ENCODE measurements at regions not wholly inside any gene's neighbourhood (a gene's known extent, or its start where the extent isn't known, plus 50 kb on each side); places are given as distances from the start of the nearest gene placed in this dataset.

DNA sequence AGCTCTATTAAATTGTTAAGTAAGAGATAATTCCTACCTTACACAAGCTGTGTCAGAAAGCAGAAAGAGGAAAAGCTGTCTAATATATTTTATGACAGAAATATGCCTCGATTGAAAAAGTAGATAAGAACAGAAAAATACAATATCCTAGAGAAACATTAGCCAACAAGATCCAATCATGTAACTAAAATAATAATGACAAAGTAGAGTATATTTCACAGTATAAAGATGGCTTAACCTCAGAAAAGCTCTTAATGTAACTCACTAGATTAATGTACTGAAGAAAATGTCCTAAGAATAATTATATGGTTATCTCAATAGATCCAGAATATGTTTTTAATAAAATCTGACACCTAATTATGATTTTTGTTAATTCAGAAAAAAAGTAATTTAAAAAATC, 89.8 kb upstream of the HABP2 start:
- POLR2A ChIA-PET: no interaction called here
- no peak for TF ChIP-seq RXRA (IDR thresholded peaks at IDR 0.05; ENCODE audit: borderline replicate concordance, low read depth)
- TF ChIP-seq PBX3 (IDR thresholded peaks at IDR 0.05): peak; percentile 33; the same call in 1 of the 2 replicates

DNA sequence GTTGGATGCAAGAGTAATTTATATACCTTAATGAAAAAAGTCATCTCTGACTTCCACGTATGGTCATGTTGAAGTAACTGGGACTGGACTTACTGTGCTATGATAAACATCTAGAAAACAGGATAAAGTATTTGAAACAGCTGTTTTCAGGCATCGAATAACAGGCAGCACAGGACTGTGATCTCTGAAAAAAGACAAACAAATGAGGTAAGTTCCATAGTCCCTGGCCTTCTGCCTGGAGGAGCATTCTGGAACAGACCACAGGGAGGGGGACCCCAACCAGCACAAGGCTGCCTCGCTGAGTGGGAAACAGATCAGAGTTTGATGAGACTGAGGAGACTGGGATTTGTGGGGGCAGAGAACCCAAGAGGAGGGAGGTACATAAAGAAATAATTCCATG, 89.1 kb upstream of the HABP2 start:
- Histone ChIP-seq H3K27me3 (ENCODE audit: insufficient read depth) (no peaks in the 10 kb centered on the region), H4K20me1 (ENCODE audit: insufficient read depth) (no peaks in the 10 kb centered on the region), H3K9me3 (peaks cover 6% of the 10 kb centered on the region; the same call in 1 of the 2 replicates), H3K4me1 (ENCODE audit: control insufficient read depth in 1 of 2, insufficient read depth in 2 of 2, low read depth in 1 of 2, low read length in 1 of 2) (peaks cover 0 to 10% of the 10 kb centered on the region in 2 experiments; a peak in 3 of 4 replicates), H3K27ac (ENCODE audit: low read depth in 2 of 2, low read length in 1 of 2) (peak overlapping the region; percentile 32 to 62; a peak in 3 of 4 replicates), H3K4me2 (peak overlapping the region; percentile 50; the same call in 1 of the 2 replicates), H3K4me3 (ENCODE audit: low read depth in 2 of 2, low read length in 1 of 2) (no peak overlapping the region), H3K79me2 (ENCODE audit: insufficient read depth) (no peaks in the 10 kb centered on the region), H2AFZ (ENCODE audit: low read depth) (no peak overlapping the region), H3F3A (replicated peaks; ENCODE audit: insufficient read depth) (no peaks in the 10 kb centered on the region), H3K9me2 (no peaks in the 10 kb centered on the region), H3K36me3 (replicated peaks in 1 of 2; ENCODE audit: control insufficient read depth in 1 of 2, insufficient read depth in 2 of 2, low read length in 1 of 2) (no peaks in the 10 kb centered on the region), H3K9ac (no peak overlapping the region)
- ChIA-PET CTCF (interaction anchor here (0.6 to 2.8 kb wide), 2 partner anchors 9 to 1326 kb away, joined by 3 to 18 read pairs; no protein-coding TSS in a partner anchor), POLR2A (no interaction called here)
- TF ChIP-seq GATA2 (CRISPR knock-in tag; IDR thresholded peaks at IDR 0.05): peak; percentile 62
- TF ChIP-seq TEAD4 (IDR thresholded peaks at IDR 0.05; ENCODE audit: borderline replicate concordance, insufficient read depth): peak; percentile 11; the same call in 1 of the 2 replicates
- TF ChIP-seq RCOR1 (IDR thresholded peaks at IDR 0.05; ENCODE audit: low read length): no peak
- TF ChIP-seq EP300 (IDR thresholded peaks at IDR 0.05; ENCODE audit: borderline replicate concordance in 1 of 2, low read depth in 1 of 2, low read length in 1 of 2): peak in 1 of 2 experiments; percentile 55; a peak in 1 of 4 replicates
- TF ChIP-seq, protein P1, sequence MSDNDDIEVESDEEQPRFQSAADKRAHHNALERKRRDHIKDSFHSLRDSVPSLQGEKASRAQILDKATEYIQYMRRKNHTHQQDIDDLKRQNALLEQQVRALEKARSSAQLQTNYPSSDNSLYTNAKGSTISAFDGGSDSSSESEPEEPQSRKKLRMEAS (IDR thresholded peaks at IDR 0.05; ENCODE audit: low read depth): peak; percentile 72; the same call in 1 of the 2 replicates
- TF ChIP-seq TCF12 (IDR thresholded peaks at IDR 0.05): peak; percentile 85
- TF ChIP-seq FOSL2 (IDR thresholded peaks at IDR 0.05; ENCODE audit: borderline replicate concordance, low read depth): 0 out of 2 replicates have a peak, but pooled peaks have one; percentile 2
- peak; percentile 41; the same call in 1 of the 2 replicates for TF ChIP-seq PBX3 (IDR thresholded peaks at IDR 0.05)
- TF ChIP-seq NFIC (IDR thresholded peaks at IDR 0.05; ENCODE audit: borderline replicate concordance): peak; percentile 66
- TF ChIP-seq, protein P2, sequence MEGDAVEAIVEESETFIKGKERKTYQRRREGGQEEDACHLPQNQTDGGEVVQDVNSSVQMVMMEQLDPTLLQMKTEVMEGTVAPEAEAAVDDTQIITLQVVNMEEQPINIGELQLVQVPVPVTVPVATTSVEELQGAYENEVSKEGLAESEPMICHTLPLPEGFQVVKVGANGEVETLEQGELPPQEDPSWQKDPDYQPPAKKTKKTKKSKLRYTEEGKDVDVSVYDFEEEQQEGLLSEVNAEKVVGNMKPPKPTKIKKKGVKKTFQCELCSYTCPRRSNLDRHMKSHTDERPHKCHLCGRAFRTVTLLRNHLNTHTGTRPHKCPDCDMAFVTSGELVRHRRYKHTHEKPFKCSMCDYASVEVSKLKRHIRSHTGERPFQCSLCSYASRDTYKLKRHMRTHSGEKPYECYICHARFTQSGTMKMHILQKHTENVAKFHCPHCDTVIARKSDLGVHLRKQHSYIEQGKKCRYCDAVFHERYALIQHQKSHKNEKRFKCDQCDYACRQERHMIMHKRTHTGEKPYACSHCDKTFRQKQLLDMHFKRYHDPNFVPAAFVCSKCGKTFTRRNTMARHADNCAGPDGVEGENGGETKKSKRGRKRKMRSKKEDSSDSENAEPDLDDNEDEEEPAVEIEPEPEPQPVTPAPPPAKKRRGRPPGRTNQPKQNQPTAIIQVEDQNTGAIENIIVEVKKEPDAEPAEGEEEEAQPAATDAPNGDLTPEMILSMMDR (IDR thresholded peaks at IDR 0.05): no peak
- 0 out of 2 replicates have a peak, but pooled peaks have one; percentile 8 for TF ChIP-seq JUND (IDR thresholded peaks at IDR 0.05)
- 5% methylated on average over 3 of the region's 3 CpGs for WGBS (ENCODE audit: low lambda C conversion rate)
- peak; percentile 42 for DNase-seq

More for the DNA sequence above, 89.8 kb upstream of the HABP2 start:
- 0% methylated on average over 1 of the region's 1 CpG for WGBS (ENCODE audit: low lambda C conversion rate)
- no peaks in the 10 kb centered on the region for H3F3A ChIP-seq (replicated peaks; ENCODE audit: insufficient read depth)
- no peaks in the 10 kb centered on the region for H3K27me3 ChIP-seq (ENCODE audit: insufficient read depth)
- no peaks in the 10 kb centered on the region for H4K20me1 ChIP-seq (ENCODE audit: insufficient read depth)
- H3K9ac ChIP-seq: no peak overlapping the region
- no peak overlapping the region for H2AFZ ChIP-seq (ENCODE audit: low read depth)
- no peaks in the 10 kb centered on the region for H3K79me2 ChIP-seq (ENCODE audit: insufficient read depth)
- DNase-seq: no peak
- CTCF ChIA-PET: interaction anchor here (0.6 to 2.8 kb wide), 2 partner anchors 8 to 1325 kb away, joined by 3 to 18 read pairs; no protein-coding TSS in a partner anchor
- peak overlapping the region; percentile 32 to 39; a peak in 2 of 4 replicates for H3K27ac ChIP-seq (ENCODE audit: low read depth in 2 of 2, low read length in 1 of 2)
- H3K9me2 ChIP-seq: no peaks in the 10 kb centered on the region
- peaks cover 0 to 10% of the 10 kb centered on the region in 2 experiments; a peak in 3 of 4 replicates for H3K4me1 ChIP-seq (ENCODE audit: control insufficient read depth in 1 of 2, insufficient read depth in 2 of 2, low read depth in 1 of 2, low read length in 1 of 2)
- no peak overlapping the region for H3K4me3 ChIP-seq (ENCODE audit: low read depth in 2 of 2, low read length in 1 of 2)
- H3K9me3 ChIP-seq: peaks cover 6% of the 10 kb centered on the region; the same call in 1 of the 2 replicates
- no peaks in the 10 kb centered on the region for H3K36me3 ChIP-seq (replicated peaks in 1 of 2; ENCODE audit: control insufficient read depth in 1 of 2, insufficient read depth in 2 of 2, low read length in 1 of 2)
- no peak overlapping the region for H3K4me2 ChIP-seq
